Stimulated activated CD4-positive, alpha-beta T cell treated with anti-CD3 and anti-CD28 coated beads, Interleukin-4, amount 100 ng/mL, for 24 hours (primary cell): ENCODE measurements at regions not wholly inside any gene's neighbourhood (a gene's known extent, or its start where the extent isn't known, plus 50 kb on each side); places are given as distances from the start of the nearest gene placed in this dataset.

Source experiments
- DNase-seq: peaks from one replicate; pipeline ENCODE4 v3.0.0-alpha.2; 2020

DNA sequence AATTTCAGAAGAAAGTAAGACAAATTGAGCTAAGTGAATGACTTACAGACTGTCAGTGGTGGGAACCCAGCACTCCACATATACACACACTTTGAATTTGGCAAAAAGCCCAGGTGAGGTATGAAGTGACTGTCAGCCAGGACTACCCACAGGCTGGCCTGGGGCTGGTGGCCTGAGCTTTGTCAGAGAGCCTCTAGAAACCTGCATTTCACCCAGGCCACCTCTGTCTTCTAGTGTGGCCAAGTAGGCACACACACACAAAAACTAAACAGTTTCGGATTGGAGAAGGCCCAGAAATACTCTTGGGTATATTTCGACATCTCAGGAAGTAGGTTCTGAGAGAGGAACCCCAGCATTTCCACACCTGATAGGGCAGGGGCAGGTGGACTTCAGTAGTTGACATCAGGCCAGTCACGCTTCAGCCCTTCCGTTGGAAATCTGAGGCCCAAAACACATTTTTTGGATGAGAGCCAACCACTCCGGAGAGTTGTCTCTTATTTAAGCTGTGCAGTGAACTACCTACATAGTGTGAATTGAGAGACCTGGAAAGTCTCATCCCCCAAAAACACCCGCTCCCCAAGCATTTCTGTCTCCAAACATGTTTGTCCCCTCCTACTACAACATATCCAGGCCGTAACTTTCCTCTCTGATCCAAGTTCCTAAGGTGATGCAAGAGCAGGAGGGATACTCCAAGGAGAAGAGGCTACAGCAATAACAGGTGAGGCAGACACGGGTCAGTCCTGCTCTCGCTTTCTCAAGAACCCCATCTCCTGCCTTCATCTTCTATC lies 167.2 kb upstream of the PROX1 start:
- no peak for DNase-seq

DNA sequence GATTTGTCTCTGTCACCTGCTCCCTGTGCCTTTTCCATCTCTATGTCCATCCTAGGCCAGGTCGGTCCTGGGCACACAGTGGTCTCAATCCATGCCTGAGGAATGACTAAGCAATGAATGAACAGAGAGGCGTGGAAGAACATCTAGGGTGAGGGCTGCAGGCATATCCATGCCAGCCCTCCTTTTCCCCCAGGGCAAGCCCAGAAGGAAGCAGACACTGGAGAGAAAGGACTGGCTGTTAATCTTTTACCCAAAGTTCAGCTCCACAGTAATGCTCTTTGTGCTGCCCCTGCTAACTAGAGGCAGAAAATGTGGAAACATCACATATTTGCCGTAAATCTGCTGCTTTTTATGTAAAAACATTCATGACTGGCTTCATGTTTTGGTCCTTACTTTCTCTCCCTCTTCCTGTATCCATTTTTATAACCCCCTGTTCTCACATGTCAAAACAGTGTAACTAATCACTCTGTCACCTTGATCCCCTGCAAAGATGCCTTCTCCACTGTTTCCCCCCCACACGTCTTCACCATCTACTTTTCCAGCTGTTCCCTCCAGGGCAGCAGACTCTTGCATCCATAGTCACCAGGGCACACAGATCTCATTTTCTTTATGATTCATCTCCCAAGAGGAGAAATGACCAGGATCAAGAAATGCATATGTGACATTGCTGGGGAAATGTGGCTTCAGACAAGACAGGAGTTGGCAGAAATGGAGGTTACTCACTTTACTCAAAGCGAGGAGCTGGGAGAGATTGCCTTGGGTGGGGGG lies 166.4 kb upstream of the PROX1 start:
- DNase-seq = no peak

- no peak for DNase-seq
Observed at GRCh38 chr1:213821943-213822334, 165.8 kb upstream of the PROX1 start.

DNA sequence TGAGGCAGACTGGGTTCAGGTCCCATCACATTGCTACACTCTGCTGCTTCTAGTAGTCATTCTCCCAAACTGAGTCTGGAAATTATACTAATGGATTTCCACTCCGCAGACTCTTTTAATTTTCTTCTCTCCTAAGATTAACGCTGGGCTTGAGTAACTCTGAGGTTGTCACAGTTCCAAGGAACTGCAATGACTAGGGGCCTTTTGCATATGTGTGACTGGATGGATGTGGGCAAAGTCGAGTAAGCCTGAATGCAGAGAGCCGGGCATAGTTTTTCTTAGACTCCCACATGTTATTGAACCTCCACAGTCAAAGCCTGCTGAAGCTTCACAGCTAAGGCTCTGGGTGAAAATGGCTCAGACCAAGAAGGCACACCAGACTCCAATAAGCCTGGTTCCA lies 160.9 kb upstream of the PROX1 start:
- DNase-seq = no peak

- no peak for DNase-seq
Observed at GRCh38 chr1:213828867-213829266, 158.9 kb upstream of the PROX1 start.

DNA sequence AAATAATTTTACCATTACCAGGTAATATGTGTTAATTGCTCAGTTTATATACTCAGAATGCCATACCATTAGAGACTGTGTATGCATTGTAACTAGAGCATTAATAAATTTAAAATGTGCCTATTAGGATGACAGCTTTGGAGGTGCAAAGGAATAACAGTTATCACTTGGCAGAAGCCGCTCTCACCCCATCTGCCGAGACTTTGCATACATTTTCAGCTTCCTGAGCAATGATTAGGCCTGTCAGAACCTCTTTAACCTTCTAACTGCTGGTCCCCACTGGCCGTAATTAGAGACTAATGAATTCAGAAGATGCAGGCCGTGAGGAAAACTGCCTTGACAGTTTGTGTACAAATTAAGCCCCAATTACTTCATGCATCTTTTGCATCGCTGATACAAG lies 158.0 kb upstream of the PROX1 start:
- no peak for DNase-seq

DNA sequence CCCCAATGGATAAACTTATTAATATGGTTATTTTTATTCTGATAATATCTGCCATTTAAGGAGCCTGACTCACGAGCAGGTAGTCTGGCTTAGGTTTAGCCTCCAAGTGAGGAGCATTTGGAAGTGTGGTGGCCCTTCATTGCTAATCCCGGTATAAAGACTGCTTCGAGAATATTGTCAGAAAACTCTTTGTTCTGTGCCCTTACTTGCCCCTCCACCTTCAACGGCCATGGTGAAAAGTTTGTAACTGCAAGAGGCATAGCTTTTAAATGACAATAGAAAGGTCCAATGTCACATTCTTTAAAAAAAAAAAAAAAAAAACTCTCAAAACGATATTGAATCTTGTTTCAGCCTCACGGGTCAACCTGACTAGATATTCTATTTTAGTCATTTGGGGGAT lies 157.4 kb upstream of the PROX1 start:
- DNase-seq = no peak

DNA sequence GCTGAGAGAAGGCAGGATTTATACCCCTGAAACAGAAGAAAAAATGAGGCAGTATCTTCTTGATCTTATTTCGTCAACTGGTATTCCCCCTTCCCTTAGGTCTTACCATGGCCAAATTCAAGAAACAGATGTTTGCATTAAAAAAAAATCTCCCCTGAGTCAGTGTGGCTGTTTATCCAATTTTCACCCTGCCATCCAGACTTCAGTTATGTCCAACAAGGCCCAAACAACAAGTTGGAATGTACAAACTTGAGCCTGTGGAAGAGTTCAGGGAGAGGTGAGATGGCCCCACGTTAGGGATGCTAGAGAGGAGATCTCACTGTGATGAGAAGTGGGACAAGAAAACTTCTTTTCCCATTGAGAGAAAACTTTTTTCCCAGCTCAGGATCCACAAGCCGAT lies 147.2 kb upstream of the PROX1 start:
- DNase-seq = no peak

GRCh38 chr1:213844632-213845031 lies 143.1 kb upstream of the PROX1 start:
- no peak for DNase-seq

GRCh38 chr1:213852107-213852506 lies 135.7 kb upstream of the PROX1 start:
- no peak for DNase-seq

DNA sequence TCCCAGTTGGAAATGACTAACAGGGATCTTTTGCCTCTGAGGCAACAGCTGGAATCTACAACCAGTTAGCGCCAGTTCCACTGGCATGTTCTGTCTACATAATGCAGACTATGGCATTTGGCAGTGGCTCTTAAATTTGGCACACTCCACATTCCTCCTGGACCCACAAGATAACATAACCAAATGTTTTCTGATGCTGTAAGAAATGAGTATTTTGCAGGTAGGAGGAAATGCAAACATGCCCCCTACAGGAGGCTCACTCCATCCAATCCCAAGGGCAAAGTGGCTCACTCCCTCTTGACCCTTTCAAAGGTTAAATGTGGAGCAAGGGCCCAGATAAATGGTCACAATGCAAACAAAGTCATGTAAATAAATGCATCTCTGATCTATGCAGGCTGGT lies 129.2 kb upstream of the PROX1 start:
- DNase-seq = no peak

- no peak for DNase-seq
Observed at GRCh38 chr1:213861841-213862240, 125.9 kb upstream of the PROX1 start.

GRCh38 chr1:213864091-213864490 lies 123.7 kb upstream of the PROX1 start:
- no peak for DNase-seq

- no peak for DNase-seq
Observed at GRCh38 chr1:213868482-213868881, 119.3 kb upstream of the PROX1 start.

GRCh38 chr1:213871179-213871578 lies 116.6 kb upstream of the PROX1 start:
- DNase-seq = no peak

- DNase-seq = no peak
Observed at GRCh38 chr1:213874789-213875188, 113.0 kb upstream of the PROX1 start.

DNA sequence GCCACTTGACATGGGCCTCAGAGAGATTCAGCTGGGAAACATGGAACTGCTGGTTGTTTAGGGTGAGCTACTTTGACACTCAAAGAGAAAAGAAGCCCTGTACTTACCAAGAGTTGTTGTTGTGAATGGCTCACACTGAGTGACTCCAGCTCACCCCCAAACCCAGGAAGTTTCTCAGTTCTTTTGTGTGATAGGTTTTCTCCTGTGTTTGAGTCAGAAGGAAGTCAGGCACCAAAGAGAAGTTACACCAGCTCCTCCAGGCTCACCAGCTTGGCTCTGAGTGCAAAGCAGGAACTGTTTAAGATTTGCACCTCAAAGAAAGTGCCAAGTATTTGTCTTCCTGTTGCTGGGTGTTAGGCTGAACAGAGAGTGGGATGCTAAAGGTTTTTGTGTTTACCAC lies 111.2 kb upstream of the PROX1 start:
- no peak for DNase-seq

GRCh38 chr1:213883618-213884017 lies 104.2 kb upstream of the PROX1 start:
- DNase-seq = no peak

- DNase-seq = no peak
Observed at GRCh38 chr1:213884402-213884801, 103.4 kb upstream of the PROX1 start.

DNA sequence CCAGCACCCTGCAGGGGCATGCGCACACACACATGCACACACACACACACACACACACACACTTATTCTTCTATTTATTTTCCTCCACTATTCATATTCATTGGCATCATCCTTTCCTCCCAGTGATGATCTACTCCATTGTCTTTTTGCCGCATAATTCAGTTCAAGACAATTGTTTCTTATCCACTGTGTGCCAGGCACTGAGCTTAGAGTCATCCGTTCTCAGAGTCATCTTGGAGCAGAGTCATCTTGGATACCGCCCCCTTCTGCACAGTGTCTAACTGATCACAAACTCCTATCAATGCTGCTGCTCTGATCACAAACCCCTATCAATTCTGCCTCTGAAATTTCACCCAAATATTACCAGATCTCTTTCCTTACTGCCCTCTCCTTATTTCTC lies 102.8 kb upstream of the PROX1 start:
- no peak for DNase-seq

- no peak for DNase-seq
Observed at GRCh38 chr1:213887842-213888241, 99.9 kb upstream of the PROX1 start.

GRCh38 chr1:213891989-213892902 lies 95.5 kb upstream of the PROX1 start:
- no peak for DNase-seq

DNA sequence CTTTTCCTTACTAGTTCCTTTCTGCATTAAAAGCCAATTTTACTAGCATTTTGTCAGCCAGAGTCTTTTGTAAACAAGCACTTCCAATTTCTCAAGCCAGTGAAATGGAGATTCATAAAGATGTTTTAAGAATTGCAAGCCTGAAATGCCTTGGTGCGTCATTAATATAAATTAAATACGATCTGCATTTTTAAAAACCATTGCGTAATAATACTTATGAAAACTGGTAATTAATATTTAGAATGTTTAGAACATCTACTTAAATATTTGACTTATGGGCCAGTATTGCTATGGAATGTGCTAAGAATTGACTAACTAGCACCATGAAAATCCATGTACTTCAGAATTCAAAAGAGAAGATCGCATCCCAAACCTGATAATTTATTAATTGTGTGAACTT lies 89.1 kb upstream of the PROX1 start:
- no peak for DNase-seq

GRCh38 chr1:213899413-213899812 lies 88.4 kb upstream of the PROX1 start:
- DNase-seq = no peak
